ENCODE measurements at regions not wholly inside any gene's neighbourhood (a gene's known extent, or its start where the extent isn't known, plus 50 kb on each side); places are given as distances from the start of the nearest gene placed in this dataset.
"Not testable (repeated sequence)": the region's sequence is repeated elsewhere in the genome, so short reads cannot be mapped to it uniquely, and the experiment has no call there.

DNA sequence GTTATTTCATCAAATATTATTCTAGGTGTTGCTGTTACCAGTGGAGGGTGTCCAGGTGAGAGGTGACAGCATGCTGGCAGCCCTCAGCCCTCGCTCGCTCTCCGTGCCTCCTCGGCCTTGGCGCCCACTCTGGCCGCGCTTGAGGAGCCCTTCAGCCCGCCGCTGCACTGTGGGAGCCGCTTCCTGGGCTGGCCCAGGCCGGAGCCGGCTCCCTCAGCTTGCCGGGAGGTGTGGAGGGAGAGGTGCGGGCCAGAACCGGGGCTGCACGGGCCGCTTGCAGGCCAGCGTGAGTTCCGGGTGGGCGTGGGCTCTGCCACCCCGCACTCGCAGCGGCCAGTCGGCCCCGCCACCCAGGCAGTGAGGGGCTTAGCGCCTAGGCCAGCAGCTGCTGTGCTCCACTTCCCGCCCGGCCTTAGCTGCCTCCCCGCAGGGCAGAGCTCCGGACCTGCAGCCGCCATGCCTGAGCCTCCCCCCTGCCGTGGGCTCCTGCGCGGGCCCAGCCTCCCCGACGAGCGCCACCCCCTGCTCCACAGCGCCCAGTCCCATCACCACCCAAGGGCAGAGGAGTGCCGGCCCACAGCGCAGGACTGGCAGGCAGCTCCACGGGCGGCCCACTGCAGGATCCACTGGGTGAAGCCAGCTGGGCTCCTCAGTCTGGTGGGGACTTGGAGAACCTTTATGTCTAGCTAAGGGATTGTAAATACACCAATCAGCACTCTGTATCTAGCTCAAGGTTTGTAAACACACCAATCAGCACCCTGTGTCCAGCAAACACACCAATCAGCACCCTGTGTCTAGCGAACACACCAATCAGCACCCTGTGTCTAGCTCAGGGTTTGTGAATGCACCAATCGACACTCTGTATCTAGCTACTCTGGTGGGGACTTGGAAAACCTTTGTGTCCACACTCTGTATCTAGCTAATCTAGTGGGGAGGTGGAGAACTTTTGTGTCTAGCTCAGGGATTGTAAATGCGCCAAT, 413.3 kb downstream of the HACE1 start:
- H3K4me3 ChIP-seq (ENCODE audit: control insufficient read depth in 1 of 7, extremely low read depth in 1 of 7, insufficient read depth in 4 of 7, low read depth in 2 of 7, low read length in 6 of 7); POLR2A ChIA-PET; H3K27me3 ChIP-seq (replicated peaks in 2 of 5; ENCODE audit: control insufficient read depth in 4 of 5, insufficient read depth in 5 of 5, low read length in 4 of 5); DNase-seq; H3K4me1 ChIP-seq (ENCODE audit: control extremely low read depth in 1 of 4, control insufficient read depth in 4 of 4, insufficient read depth in 4 of 4, low read length in 3 of 4); H3K27ac ChIP-seq (ENCODE audit: insufficient read depth in 1 of 2, low read depth in 1 of 2, low read length in 2 of 2, poor library complexity in 1 of 2, severe bottlenecking in 2 of 2); H3K9me3 ChIP-seq (ENCODE audit: control extremely low read depth in 1 of 5, control insufficient read depth in 4 of 5, insufficient read depth in 2 of 5, low read depth in 1 of 5, low read length in 4 of 5); CTCF ChIA-PET; H3K36me3 ChIP-seq (ENCODE audit: control insufficient read depth in 4 of 4, insufficient read depth in 4 of 4, low read length in 3 of 4): not testable (repeated sequence)
- 95% methylated on average over 32 of the region's 45 CpGs for WGBS (ENCODE audit: insufficient coverage)

DNA sequence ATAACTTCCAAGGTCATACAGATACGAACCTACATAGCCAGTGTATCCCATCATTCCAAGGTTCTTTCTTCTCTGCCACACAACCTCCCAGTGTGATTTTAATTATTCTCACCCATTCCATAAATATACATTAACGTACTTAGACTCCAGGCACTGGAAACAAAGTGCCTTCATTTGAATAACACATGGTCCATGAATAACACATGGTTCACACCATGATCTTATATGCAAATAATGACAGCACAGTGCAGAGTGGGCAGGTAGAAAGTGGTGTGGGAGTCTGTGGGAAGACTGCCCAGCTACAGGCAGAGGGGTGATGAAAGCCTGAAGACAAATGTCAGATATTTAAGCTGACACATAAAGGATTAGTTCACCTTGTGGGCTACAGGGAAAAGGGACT, 425.2 kb downstream of the HACE1 start:
- no peak for DNase-seq
- Histone ChIP-seq H3K27ac (ENCODE audit: insufficient read depth in 1 of 2, low read depth in 1 of 2, low read length in 2 of 2, poor library complexity in 1 of 2, severe bottlenecking in 2 of 2) (no peak overlapping the region), H3K27me3 (replicated peaks in 2 of 5; ENCODE audit: control insufficient read depth in 4 of 5, insufficient read depth in 5 of 5, low read length in 4 of 5) (peaks cover 0 to 3% (median 0%) of the 10 kb centered on the region in 5 experiments), H3K36me3 (ENCODE audit: control insufficient read depth in 4 of 4, insufficient read depth in 4 of 4, low read length in 3 of 4) (no peaks in the 10 kb centered on the region), H3K4me3 (ENCODE audit: control insufficient read depth in 1 of 7, extremely low read depth in 1 of 7, insufficient read depth in 4 of 7, low read depth in 2 of 7, low read length in 6 of 7) (no peak overlapping the region), H3K9me3 (ENCODE audit: control extremely low read depth in 1 of 5, control insufficient read depth in 4 of 5, insufficient read depth in 2 of 5, low read depth in 1 of 5, low read length in 4 of 5) (no peaks in the 10 kb centered on the region), H3K4me1 (ENCODE audit: control extremely low read depth in 1 of 4, control insufficient read depth in 4 of 4, insufficient read depth in 4 of 4, low read length in 3 of 4) (no peaks in the 10 kb centered on the region)
- CTCF ChIA-PET, result interaction anchor here (0.7 kb wide), 1 partner anchor 42 kb away, joined by 3 read pairs; no protein-coding TSS in a partner anchor
- 100% methylated on average over 1 of the region's 2 CpGs for WGBS (ENCODE audit: insufficient coverage)
- POLR2A ChIA-PET, result no interaction called here

DNA sequence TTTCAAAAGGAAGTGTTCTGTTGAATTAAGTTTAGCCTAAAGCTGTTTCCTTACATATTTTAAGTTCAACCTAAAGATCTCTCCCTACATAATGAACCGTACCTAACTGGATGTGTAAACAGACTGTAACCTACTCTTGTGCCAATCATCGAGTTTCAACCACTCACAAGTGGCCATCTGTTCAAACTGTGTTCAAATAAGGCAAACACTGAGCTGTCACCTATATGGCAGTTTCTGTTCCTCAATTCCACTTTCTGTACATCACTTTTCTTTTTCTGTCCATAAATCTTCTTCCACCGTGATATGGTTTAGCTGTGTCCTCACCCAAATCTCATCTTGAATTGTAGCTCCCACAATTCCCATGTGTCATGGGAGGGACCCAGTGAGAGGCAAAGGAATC, 428.6 kb downstream of the HACE1 start:
- Histone ChIP-seq H3K4me1 (ENCODE audit: control extremely low read depth in 1 of 4, control insufficient read depth in 4 of 4, insufficient read depth in 4 of 4, low read length in 3 of 4) (no peaks in the 10 kb centered on the region), H3K4me3 (ENCODE audit: control insufficient read depth in 1 of 7, extremely low read depth in 1 of 7, insufficient read depth in 4 of 7, low read depth in 2 of 7, low read length in 6 of 7) (no peak overlapping the region), H3K27me3 (replicated peaks in 2 of 5; ENCODE audit: control insufficient read depth in 4 of 5, insufficient read depth in 5 of 5, low read length in 4 of 5) (peaks cover 0 to 3% (median 0%) of the 10 kb centered on the region in 5 experiments), H3K9me3 (ENCODE audit: control extremely low read depth in 1 of 5, control insufficient read depth in 4 of 5, insufficient read depth in 2 of 5, low read depth in 1 of 5, low read length in 4 of 5) (no peaks in the 10 kb centered on the region), H3K36me3 (ENCODE audit: control insufficient read depth in 4 of 4, insufficient read depth in 4 of 4, low read length in 3 of 4) (no peaks in the 10 kb centered on the region), H3K27ac (ENCODE audit: insufficient read depth in 1 of 2, low read depth in 1 of 2, low read length in 2 of 2, poor library complexity in 1 of 2, severe bottlenecking in 2 of 2) (no peak overlapping the region)
- ChIA-PET POLR2A (no interaction called here), CTCF (no interaction called here)
- WGBS (ENCODE audit: insufficient coverage), result 91% methylated on average over 3 of the region's 3 CpGs
- no peak for DNase-seq

DNA sequence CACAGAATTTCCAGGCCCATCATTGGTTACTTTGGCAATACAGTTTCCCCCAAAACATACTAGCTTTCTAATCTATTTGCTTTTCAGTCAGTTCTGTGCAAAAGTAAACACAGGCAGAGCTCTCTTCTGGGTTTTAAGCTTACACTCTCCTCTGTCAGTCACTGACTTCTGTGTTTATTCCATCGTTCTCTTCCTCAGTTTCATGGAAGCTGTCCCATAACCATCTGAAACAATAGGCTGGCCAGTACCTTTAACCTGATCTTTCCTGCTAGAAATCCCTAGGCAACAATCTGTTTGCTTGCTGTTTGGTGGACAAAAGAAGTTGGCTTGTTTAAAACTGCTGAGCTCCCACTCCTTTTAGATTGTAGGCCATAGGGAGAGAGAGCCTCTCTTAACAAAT, 431.5 kb downstream of the HACE1 start:
- DNase-seq, result no peak
- CTCF ChIA-PET, result no interaction called here
- no CpG with 5 or more reads among the region's 1 CpG for WGBS (ENCODE audit: insufficient coverage)

DNA sequence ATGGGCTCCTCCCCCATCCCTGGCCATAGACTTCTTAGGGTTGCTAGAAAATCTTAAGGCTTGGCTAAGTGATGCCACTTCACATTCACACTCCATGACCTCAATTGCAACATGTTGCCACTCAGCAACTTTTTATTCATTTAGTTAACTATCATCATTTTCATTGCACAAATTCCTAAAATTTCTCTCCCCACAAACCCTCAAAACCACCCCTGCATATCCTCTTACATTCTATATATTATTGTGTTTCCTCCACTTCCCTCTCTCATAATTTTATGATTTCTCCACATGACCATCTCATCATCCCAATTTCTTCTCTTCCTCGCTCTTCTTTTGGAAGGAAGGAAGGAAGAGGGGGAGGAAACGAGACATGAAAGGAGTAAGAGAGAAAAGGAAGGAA, 436.0 kb downstream of the HACE1 start:
- POLR2A ChIA-PET, result no interaction called here
- Histone ChIP-seq H3K27me3 (replicated peaks in 2 of 5; ENCODE audit: control insufficient read depth in 4 of 5, insufficient read depth in 5 of 5, low read length in 4 of 5) (no peaks in the 10 kb centered on the region), H3K4me3 (ENCODE audit: control insufficient read depth in 1 of 7, extremely low read depth in 1 of 7, insufficient read depth in 4 of 7, low read depth in 2 of 7, low read length in 6 of 7) (no peak overlapping the region), H3K9me3 (ENCODE audit: control extremely low read depth in 1 of 5, control insufficient read depth in 4 of 5, insufficient read depth in 2 of 5, low read depth in 1 of 5, low read length in 4 of 5) (peaks cover 0 to 5% (median 0%) of the 10 kb centered on the region in 5 experiments), H3K27ac (ENCODE audit: insufficient read depth in 1 of 2, low read depth in 1 of 2, low read length in 2 of 2, poor library complexity in 1 of 2, severe bottlenecking in 2 of 2) (no peak overlapping the region), H3K36me3 (ENCODE audit: control insufficient read depth in 4 of 4, insufficient read depth in 4 of 4, low read length in 3 of 4) (no peaks in the 10 kb centered on the region), H3K4me1 (ENCODE audit: control extremely low read depth in 1 of 4, control insufficient read depth in 4 of 4, insufficient read depth in 4 of 4, low read length in 3 of 4) (no peaks in the 10 kb centered on the region)
- DNase-seq, result no peak
- CTCF ChIA-PET, result no interaction called here
- WGBS (ENCODE audit: insufficient coverage), result 100% methylated on average over 1 of the region's 2 CpGs

More for the DNA sequence above, 431.5 kb downstream of the HACE1 start:
- Histone ChIP-seq H3K4me1 (ENCODE audit: control extremely low read depth in 1 of 4, control insufficient read depth in 4 of 4, insufficient read depth in 4 of 4, low read length in 3 of 4) (no peaks in the 10 kb centered on the region), H3K27ac (ENCODE audit: insufficient read depth in 1 of 2, low read depth in 1 of 2, low read length in 2 of 2, poor library complexity in 1 of 2, severe bottlenecking in 2 of 2) (no peak overlapping the region), H3K36me3 (ENCODE audit: control insufficient read depth in 4 of 4, insufficient read depth in 4 of 4, low read length in 3 of 4) (no peaks in the 10 kb centered on the region), H3K27me3 (replicated peaks in 2 of 5; ENCODE audit: control insufficient read depth in 4 of 5, insufficient read depth in 5 of 5, low read length in 4 of 5) (no peaks in the 10 kb centered on the region), H3K4me3 (ENCODE audit: control insufficient read depth in 1 of 7, extremely low read depth in 1 of 7, insufficient read depth in 4 of 7, low read depth in 2 of 7, low read length in 6 of 7) (no peak overlapping the region), H3K9me3 (ENCODE audit: control extremely low read depth in 1 of 5, control insufficient read depth in 4 of 5, insufficient read depth in 2 of 5, low read depth in 1 of 5, low read length in 4 of 5) (peaks cover 0 to 5% (median 0%) of the 10 kb centered on the region in 5 experiments)
- POLR2A ChIA-PET, result no interaction called here

- H3K27me3 ChIP-seq (replicated peaks in 2 of 5; ENCODE audit: control insufficient read depth in 4 of 5, insufficient read depth in 5 of 5, low read length in 4 of 5), result no peaks in the 10 kb centered on the region
- no peak overlapping the region for H3K4me3 ChIP-seq (ENCODE audit: control insufficient read depth in 1 of 7, extremely low read depth in 1 of 7, insufficient read depth in 4 of 7, low read depth in 2 of 7, low read length in 6 of 7)
- CTCF ChIA-PET, result no interaction called here
- H3K27ac ChIP-seq (ENCODE audit: insufficient read depth in 1 of 2, low read depth in 1 of 2, low read length in 2 of 2, poor library complexity in 1 of 2, severe bottlenecking in 2 of 2), result no peak overlapping the region
- POLR2A ChIA-PET, result no interaction called here
- no peak for DNase-seq
- H3K4me1 ChIP-seq (ENCODE audit: control extremely low read depth in 1 of 4, control insufficient read depth in 4 of 4, insufficient read depth in 4 of 4, low read length in 3 of 4), result no peaks in the 10 kb centered on the region
- H3K36me3 ChIP-seq (ENCODE audit: control insufficient read depth in 4 of 4, insufficient read depth in 4 of 4, low read length in 3 of 4), result no peaks in the 10 kb centered on the region
- WGBS (ENCODE audit: insufficient coverage), result 89% methylated on average over 3 of the region's 4 CpGs
- peaks cover 0 to 5% (median 0%) of the 10 kb centered on the region in 5 experiments for H3K9me3 ChIP-seq (ENCODE audit: control extremely low read depth in 1 of 5, control insufficient read depth in 4 of 5, insufficient read depth in 2 of 5, low read depth in 1 of 5, low read length in 4 of 5)
These were observed 438.1 kb downstream of the HACE1 start for GRCh38 chr6:104421650-104422049.

DNA sequence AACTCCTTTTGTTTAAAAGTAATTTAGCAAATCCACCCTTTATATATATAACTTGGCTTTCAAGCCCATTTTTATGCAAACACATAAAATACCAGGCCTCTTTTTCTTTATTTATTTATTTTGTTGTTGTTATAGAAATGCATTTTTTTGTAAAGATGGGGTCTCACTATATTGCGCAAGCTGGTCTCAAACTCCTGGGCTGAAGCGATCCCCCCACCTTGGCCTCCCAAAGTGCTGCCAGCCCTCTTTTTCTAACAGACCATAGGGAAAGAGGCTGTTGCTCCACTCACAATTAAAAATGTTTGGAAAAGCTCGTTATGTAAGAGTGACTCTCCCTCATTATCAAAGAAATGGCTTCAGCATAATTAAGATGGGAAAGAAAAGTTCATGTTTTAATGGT, 440.9 kb downstream of the HACE1 start:
- CTCF ChIA-PET, result no interaction called here
- H3K9me3 ChIP-seq (ENCODE audit: control extremely low read depth in 1 of 5, control insufficient read depth in 4 of 5, insufficient read depth in 2 of 5, low read depth in 1 of 5, low read length in 4 of 5), result peaks cover 0 to 3% (median 0%) of the 10 kb centered on the region in 5 experiments
- 100% methylated on average over 1 of the region's 3 CpGs for WGBS (ENCODE audit: insufficient coverage)
- H3K27me3 ChIP-seq (replicated peaks in 2 of 5; ENCODE audit: control insufficient read depth in 4 of 5, insufficient read depth in 5 of 5, low read length in 4 of 5), result no peaks in the 10 kb centered on the region
- H3K4me1 ChIP-seq (ENCODE audit: control extremely low read depth in 1 of 4, control insufficient read depth in 4 of 4, insufficient read depth in 4 of 4, low read length in 3 of 4), result no peaks in the 10 kb centered on the region
- H3K4me3 ChIP-seq (ENCODE audit: control insufficient read depth in 1 of 7, extremely low read depth in 1 of 7, insufficient read depth in 4 of 7, low read depth in 2 of 7, low read length in 6 of 7), result no peak overlapping the region
- POLR2A ChIA-PET, result no interaction called here
- DNase-seq, result no peak
- no peak overlapping the region for H3K27ac ChIP-seq (ENCODE audit: insufficient read depth in 1 of 2, low read depth in 1 of 2, low read length in 2 of 2, poor library complexity in 1 of 2, severe bottlenecking in 2 of 2)
- no peaks in the 10 kb centered on the region for H3K36me3 ChIP-seq (ENCODE audit: control insufficient read depth in 4 of 4, insufficient read depth in 4 of 4, low read length in 3 of 4)
